Adipose tissue (tissue), 3 donors: ENCODE measurements at regions not wholly inside any gene's neighbourhood (a gene's known extent, or its start where the extent isn't known, plus 50 kb on each side); places are given as distances from the start of the nearest gene placed in this dataset.
A peak's percentile ranks its signal among the peaks of the same experiment; 100 is the strongest.

Experiments
- H3K27ac ChIP-seq: one replicate; pipeline ENCODE4 v1.5.1; 2013; ENCODE audit warnings: low read depth, low read length
- WGBS, 3 donors: extraction: QIAGEN DNeasy Blood & Tissue Kit; methylation state at CpG; one replicate each; pipeline ENCODE4 v1.1.7; 2013; 5-methylcytosine and 5-hydroxymethylcytosine counted together
- donor health status: healthy with polysubstance abuse.
- donor health status: Bipolar disorder and iron deficiency.
- donor health status: healthy.

GRCh38 chr19:46943150-46943946, 76.3 kb upstream of the NPAS1 start:
- 91 to 96% (median 95%) methylated on average over 10 of the region's 10 CpGs for WGBS, 3 donors

GRCh38 chr19:46944123-46944748, 75.4 kb upstream of the NPAS1 start:
- H3K27ac ChIP-seq, result no peak overlapping the region
- WGBS, 3 donors, result 75 to 82% (median 75%) methylated on average over 5 of the region's 5 CpGs

More at GRCh38 chr19:46943150-46943946, 76.3 kb upstream of the NPAS1 start:
- H3K27ac ChIP-seq, result no peak overlapping the region

- WGBS, 3 donors, result 27 to 47% (median 37%) methylated on average over 7 of the region's 7 CpGs
- H3K27ac ChIP-seq, result no peak overlapping the region
Observed at GRCh38 chr19:46944918-46945628, 74.6 kb upstream of the NPAS1 start.

- WGBS, 3 donors, result 64 to 73% (median 68%) methylated on average over 8 of the region's 8 CpGs
- peak overlapping the region; percentile 45 for H3K27ac ChIP-seq
Observed at GRCh38 chr19:46945694-46946489, 73.7 kb upstream of the NPAS1 start.

- no peak overlapping the region for H3K27ac ChIP-seq
Observed at GRCh38 chr19:46946611-46947238, 72.9 kb upstream of the NPAS1 start.

GRCh38 chr19:46947866-46948265, 71.8 kb upstream of the NPAS1 start:
- H3K27ac ChIP-seq, result no peak overlapping the region
- 92 to 97% (median 95%) methylated on average over 4 of the region's 4 CpGs for WGBS, 3 donors

More at GRCh38 chr19:46946611-46947238, 72.9 kb upstream of the NPAS1 start:
- whole genome bisulfite sequencing, 3 donors, result 81 to 84% (median 83%) methylated on average over 4 of the region's 4 CpGs

GRCh38 chr19:46950526-46951170, 69.0 kb upstream of the NPAS1 start:
- H3K27ac ChIP-seq, result no peak overlapping the region

GRCh38 chr19:46951171-46951986, 68.3 kb upstream of the NPAS1 start:
- WGBS, 3 donors, result 69 to 77% (median 70%) methylated on average over 8 of the region's 8 CpGs
- no peak overlapping the region for H3K27ac ChIP-seq

More at GRCh38 chr19:46950526-46951170, 69.0 kb upstream of the NPAS1 start:
- WGBS, 3 donors, result 58 to 75% (median 67%) methylated on average over 7 of the region's 7 CpGs

- H3K27ac ChIP-seq, result no peak overlapping the region
- WGBS, 3 donors, result 94 to 97% (median 97%) methylated on average over 5 of the region's 5 CpGs
Observed at GRCh38 chr19:46952874-46953273, 66.8 kb upstream of the NPAS1 start.

- 88 to 93% (median 92%) methylated on average over 6 of the region's 6 CpGs for WGBS, 3 donors
- no peak overlapping the region for H3K27ac ChIP-seq
Observed at GRCh38 chr19:46953955-46954501, 65.6 kb upstream of the NPAS1 start.

GRCh38 chr19:46954502-46954992, 65.1 kb upstream of the NPAS1 start:
- WGBS, 3 donors, result 48 to 69% (median 68%) methylated on average over 7 of the region's 7 CpGs

GRCh38 chr19:46954993-46955812, 64.4 kb upstream of the NPAS1 start:
- H3K27ac ChIP-seq, result no peak overlapping the region
- WGBS, 3 donors, result 37 to 47% (median 43%) methylated on average over 10 of the region's 10 CpGs

More at GRCh38 chr19:46954502-46954992, 65.1 kb upstream of the NPAS1 start:
- no peak overlapping the region for H3K27ac ChIP-seq

GRCh38 chr19:46955813-46956371, 63.7 kb upstream of the NPAS1 start:
- WGBS, 3 donors, result 80 to 86% (median 82%) methylated on average over 6 of the region's 6 CpGs
- H3K27ac ChIP-seq, result no peak overlapping the region

- no peak overlapping the region for H3K27ac ChIP-seq
- 49 to 65% (median 59%) methylated on average over 6 of the region's 6 CpGs for WGBS, 3 donors
Observed at GRCh38 chr19:46958532-46958931, 61.1 kb upstream of the NPAS1 start.

GRCh38 chr19:46959894-46960556, 59.6 kb upstream of the NPAS1 start:
- WGBS, 3 donors, result 97 to 99% (median 97%) methylated on average over 5 of the region's 5 CpGs
- no peak overlapping the region for H3K27ac ChIP-seq
